GM12873 (cell line): ENCODE measurements at regions not wholly inside any gene's neighbourhood (a gene's known extent, or its start where the extent isn't known, plus 50 kb on each side); places are given as distances from the start of the nearest gene placed in this dataset.

Experiments
- CTCF ChIP-seq: IDR thresholded peaks from 2 replicates; pipeline ENCODE4 v1.5.1; 2012; ENCODE audit warnings: low read depth, mild to moderate bottlenecking, moderate library complexity, low read length, control low read depth; ENCODE audit not compliant: insufficient read depth; ENCODE audit errors: missing control alignments

GRCh38 chrX:8030361-8030760 lies 103.1 kb upstream of the PNPLA4 start:
- no peak for TF ChIP-seq CTCF

GRCh38 chrX:8027827-8028226 lies 100.6 kb upstream of the PNPLA4 start:
- TF ChIP-seq CTCF = no peak

- no peak for TF ChIP-seq CTCF
Measured at GRCh38 chrX:8025705-8026104, 98.5 kb upstream of the PNPLA4 start.

GRCh38 chrX:8018934-8019333 lies 91.7 kb upstream of the PNPLA4 start:
- TF ChIP-seq CTCF = no peak

- peak; percentile 26 for TF ChIP-seq CTCF
Measured at GRCh38 chrX:8010105-8010504, 82.9 kb upstream of the PNPLA4 start.

GRCh38 chrX:8005678-8006347 lies 78.6 kb upstream of the PNPLA4 start:
- TF ChIP-seq CTCF = no peak

GRCh38 chrX:8003147-8003883 lies 76.1 kb upstream of the PNPLA4 start:
- no peak for TF ChIP-seq CTCF
